Ishikawa (cell line): ENCODE measurements at regions not wholly inside any gene's neighbourhood (a gene's known extent, or its start where the extent isn't known, plus 50 kb on each side); places are given as distances from the start of the nearest gene placed in this dataset.

ENCODE experiments used
- CEBPB ChIP-seq: IDR thresholded peaks from 2 replicates; pipeline ENCODE4 v1.6.1; 2012
- EGR1 ChIP-seq: IDR thresholded peaks from 2 replicates; pipeline ENCODE4 v1.6.1; 2012
- EP300 ChIP-seq: IDR thresholded peaks from 2 replicates; pipeline ENCODE4 v1.6.1; 2012; ENCODE audit warnings: borderline replicate concordance
- FOXM1 ChIP-seq: IDR thresholded peaks from 2 replicates; pipeline ENCODE4 v1.6.1; 2012; ENCODE audit warnings: low read depth, borderline replicate concordance
- RAD21 ChIP-seq: IDR thresholded peaks from 2 replicates; pipeline ENCODE4 v1.6.1; 2012; ENCODE audit warnings: low read depth
- TEAD4 ChIP-seq: IDR thresholded peaks from 2 replicates; pipeline ENCODE4 v1.6.1; 2012
- YY1 ChIP-seq: IDR thresholded peaks from 2 replicates; pipeline ENCODE4 v1.6.1; 2012; ENCODE audit warnings: low read depth
- TF ChIP-seq, protein P1 (sequence below): IDR thresholded peaks from 2 replicates; pipeline ENCODE4 v1.6.1; 2012
- TF ChIP-seq, protein P2 (sequence below): IDR thresholded peaks from 2 replicates; pipeline ENCODE4 v1.6.1; 2012; ENCODE audit warnings: low read depth, mild to moderate bottlenecking
- TF ChIP-seq, protein P3 (sequence below): IDR thresholded peaks from 2 replicates; pipeline ENCODE4 v1.6.1; 2012

DNA sequence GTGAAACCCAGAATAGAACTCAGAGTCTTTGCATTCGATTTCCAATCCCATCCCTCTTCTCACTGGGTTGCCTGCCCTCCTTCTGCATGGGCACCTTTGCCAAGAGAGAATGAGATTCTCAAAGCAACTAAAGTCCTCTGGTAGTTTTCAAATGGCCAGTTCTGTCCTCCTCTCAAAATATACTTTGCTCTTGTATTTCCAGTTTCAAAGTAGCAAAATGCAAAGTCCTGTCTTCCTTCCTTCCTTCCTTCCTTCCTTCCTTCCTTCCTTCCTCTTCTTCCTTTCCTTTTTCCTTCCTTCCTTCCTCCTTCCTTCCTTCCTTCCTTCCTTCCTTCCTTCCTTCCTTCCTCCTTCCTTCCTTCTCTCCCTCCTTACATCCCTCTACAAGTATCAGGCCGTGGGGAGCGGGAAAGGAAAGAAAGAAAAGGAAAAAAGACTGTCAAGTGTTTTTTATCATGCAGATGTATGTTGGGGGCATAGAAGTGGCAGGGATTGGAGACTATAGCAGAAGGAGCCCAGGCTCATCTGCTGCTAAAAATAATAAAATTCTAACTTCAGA lies 265.2 kb downstream of the CD83 start:
- no peak for TF ChIP-seq RAD21
- no peak for TF ChIP-seq YY1
- TF ChIP-seq, protein P1, sequence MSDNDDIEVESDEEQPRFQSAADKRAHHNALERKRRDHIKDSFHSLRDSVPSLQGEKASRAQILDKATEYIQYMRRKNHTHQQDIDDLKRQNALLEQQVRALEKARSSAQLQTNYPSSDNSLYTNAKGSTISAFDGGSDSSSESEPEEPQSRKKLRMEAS, result no peak
- no peak for TF ChIP-seq EP300
- no peak for TF ChIP-seq CEBPB
- TF ChIP-seq, protein P2, sequence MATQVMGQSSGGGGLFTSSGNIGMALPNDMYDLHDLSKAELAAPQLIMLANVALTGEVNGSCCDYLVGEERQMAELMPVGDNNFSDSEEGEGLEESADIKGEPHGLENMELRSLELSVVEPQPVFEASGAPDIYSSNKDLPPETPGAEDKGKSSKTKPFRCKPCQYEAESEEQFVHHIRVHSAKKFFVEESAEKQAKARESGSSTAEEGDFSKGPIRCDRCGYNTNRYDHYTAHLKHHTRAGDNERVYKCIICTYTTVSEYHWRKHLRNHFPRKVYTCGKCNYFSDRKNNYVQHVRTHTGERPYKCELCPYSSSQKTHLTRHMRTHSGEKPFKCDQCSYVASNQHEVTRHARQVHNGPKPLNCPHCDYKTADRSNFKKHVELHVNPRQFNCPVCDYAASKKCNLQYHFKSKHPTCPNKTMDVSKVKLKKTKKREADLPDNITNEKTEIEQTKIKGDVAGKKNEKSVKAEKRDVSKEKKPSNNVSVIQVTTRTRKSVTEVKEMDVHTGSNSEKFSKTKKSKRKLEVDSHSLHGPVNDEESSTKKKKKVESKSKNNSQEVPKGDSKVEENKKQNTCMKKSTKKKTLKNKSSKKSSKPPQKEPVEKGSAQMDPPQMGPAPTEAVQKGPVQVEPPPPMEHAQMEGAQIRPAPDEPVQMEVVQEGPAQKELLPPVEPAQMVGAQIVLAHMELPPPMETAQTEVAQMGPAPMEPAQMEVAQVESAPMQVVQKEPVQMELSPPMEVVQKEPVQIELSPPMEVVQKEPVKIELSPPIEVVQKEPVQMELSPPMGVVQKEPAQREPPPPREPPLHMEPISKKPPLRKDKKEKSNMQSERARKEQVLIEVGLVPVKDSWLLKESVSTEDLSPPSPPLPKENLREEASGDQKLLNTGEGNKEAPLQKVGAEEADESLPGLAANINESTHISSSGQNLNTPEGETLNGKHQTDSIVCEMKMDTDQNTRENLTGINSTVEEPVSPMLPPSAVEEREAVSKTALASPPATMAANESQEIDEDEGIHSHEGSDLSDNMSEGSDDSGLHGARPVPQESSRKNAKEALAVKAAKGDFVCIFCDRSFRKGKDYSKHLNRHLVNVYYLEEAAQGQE, result no peak
- TF ChIP-seq, protein P3, sequence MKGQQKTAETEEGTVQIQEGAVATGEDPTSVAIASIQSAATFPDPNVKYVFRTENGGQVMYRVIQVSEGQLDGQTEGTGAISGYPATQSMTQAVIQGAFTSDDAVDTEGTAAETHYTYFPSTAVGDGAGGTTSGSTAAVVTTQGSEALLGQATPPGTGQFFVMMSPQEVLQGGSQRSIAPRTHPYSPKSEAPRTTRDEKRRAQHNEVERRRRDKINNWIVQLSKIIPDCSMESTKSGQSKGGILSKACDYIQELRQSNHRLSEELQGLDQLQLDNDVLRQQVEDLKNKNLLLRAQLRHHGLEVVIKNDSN, result no peak
- TF ChIP-seq TEAD4, result no peak
- TF ChIP-seq EGR1, result no peak
- TF ChIP-seq FOXM1, result no peak
